Gastroesophageal sphincter (tissue), 3 donors: ENCODE measurements at regions not wholly inside any gene's neighbourhood (a gene's known extent, or its start where the extent isn't known, plus 50 kb on each side); places are given as distances from the start of the nearest gene placed in this dataset.

Source experiments
- CTCF ChIP-seq, 4 experiments: fragments of 200-600 bp in 2 of 4; fragments of 450-650 bp in 2 of 4; sonication (generic) in 1 of 4; IDR thresholded peaks; one replicate each; pipeline ENCODE4 v1.5.1; 2017 to 2019; ENCODE audit warnings: antibody characterized with exemption in 4 of 4, mild to moderate bottlenecking in 2 of 4, moderate library complexity in 2 of 4
- EP300 ChIP-seq: sonication (generic); formaldehyde crosslinking; IDR thresholded peaks from one replicate; pipeline ENCODE4 v1.6.1; 2017; ENCODE audit warnings: antibody characterized with exemption, mild to moderate bottlenecking
- POLR2A ChIP-seq, 2 donors: fragments of 450-650 bp; IDR thresholded peaks; one replicate each; pipeline ENCODE4 v1.6.1; 2017; ENCODE audit warnings: antibody characterized with exemption in 2 of 2, mild to moderate bottlenecking in 2 of 2, moderate library complexity in 1 of 2
- POLR2AphosphoS5 ChIP-seq: sonication (generic); formaldehyde crosslinking; IDR thresholded peaks from one replicate; pipeline ENCODE4 v1.6.1; 2017; ENCODE audit warnings: antibody characterized with exemption

DNA sequence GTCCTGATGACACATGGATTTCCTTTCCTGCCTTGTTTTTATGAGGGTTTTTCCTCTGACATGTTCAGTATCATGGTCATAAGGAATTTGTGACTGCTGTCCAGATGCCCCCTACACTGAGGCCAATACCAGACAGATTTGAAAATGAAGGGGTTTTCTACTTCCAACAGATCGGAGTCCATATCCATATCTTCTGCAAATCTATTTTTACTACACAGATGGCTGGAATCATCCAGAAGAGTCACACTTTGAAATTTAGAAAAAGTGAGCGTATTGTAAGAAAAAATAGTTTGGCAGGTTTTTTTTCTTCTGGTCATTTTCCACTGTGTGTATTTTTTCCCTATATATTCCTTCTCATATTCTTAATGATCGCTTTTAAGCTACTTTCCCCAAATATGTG, 197.5 kb upstream of the LRRC3B start:
- TF ChIP-seq POLR2AphosphoS5 (no peak), POLR2A (IDR thresholded peaks at IDR 0.05) (no peak), EP300 (no peak), CTCF (IDR thresholded peaks at IDR 0.05) (no peak)
